IMR-90 (cell line): ENCODE measurements at regions not wholly inside any gene's neighbourhood (a gene's known extent, or its start where the extent isn't known, plus 50 kb on each side); places are given as distances from the start of the nearest gene placed in this dataset.

Experiments
- ATAC-seq: fragments of 200-7000 bp; cut with Tn5 transposase; 2 replicates; pipeline ENCODE4 v1.9.1; 2020; ENCODE audit warnings: low read depth, mild to moderate bottlenecking, moderate library complexity
- BruUV-seq: library from RNA; stranded (reverse); fragments of 400-500 nt; replicated peaks from 2 replicates; lab custom pipeline; 2021; lab: Mats Ljungman, UMichigan
- CTCF ChIA-PET: fragments of 300-600 bp; formaldehyde crosslinking; extraction: SDS; loops from one replicate; lab custom pipeline; 2021; ENCODE audit warnings: antibody characterized with exemption; lab: Yijun Ruan, JAX
- POLR2A ChIA-PET: fragments of 300-600 bp; sonication (Branson Sonifier 250); formaldehyde crosslinking; loops from one replicate; lab custom pipeline; 2022; ENCODE audit warnings: antibody characterized with exemption; ENCODE audit not compliant: unreplicated experiment; lab: Charles Lee
- DNase-seq: peaks from one replicate; pipeline ENCODE4 v3.0.0; 2013
- H2AFZ ChIP-seq: replicated peaks from 2 replicates; pipeline ENCODE3; 2013; ENCODE audit warnings: low read length, mild to moderate bottlenecking; ENCODE audit not compliant: poor library complexity
- H2AK5ac ChIP-seq: 2 replicates; pipeline ENCODE4 v1.6.1; 2013; ENCODE audit warnings: low read depth, low read length, inconsistent platforms
- H2AK9ac ChIP-seq: replicated peaks from 2 replicates; pipeline ENCODE3; 2013; ENCODE audit warnings: mild to moderate bottlenecking, low read depth, low read length, moderate library complexity; ENCODE audit not compliant: poor library complexity
- H2BK120ac ChIP-seq: 2 replicates; pipeline ENCODE4 v1.6.1; 2013; ENCODE audit warnings: low read depth, low read length, inconsistent platforms
- H2BK15ac ChIP-seq: 3 replicates; pipeline ENCODE4 v1.6.1; 2013; ENCODE audit warnings: low read depth, low read length, inconsistent platforms
- H2BK20ac ChIP-seq: 2 replicates; pipeline ENCODE4 v1.6.1; 2013; ENCODE audit warnings: low read depth, mild to moderate bottlenecking, inconsistent platforms, low read length, moderate library complexity
- H2BK5ac ChIP-seq: 2 replicates; pipeline ENCODE4 v1.6.1; 2013; ENCODE audit warnings: mild to moderate bottlenecking, low read depth, low read length, inconsistent platforms; ENCODE audit not compliant: poor library complexity, severe bottlenecking
- H3K14ac ChIP-seq: replicated peaks from 2 replicates; pipeline ENCODE4 v1.6.1; 2013; ENCODE audit warnings: low read depth, low read length, inconsistent platforms
- H3K18ac ChIP-seq: 2 replicates; pipeline ENCODE4 v1.6.1; 2013; ENCODE audit warnings: low read depth, low read length, control low read depth
- H3K23ac ChIP-seq: 2 replicates; pipeline ENCODE4 v1.6.1; 2013; ENCODE audit warnings: low read depth, low read length, inconsistent platforms
- H3K27ac ChIP-seq: 2 replicates; pipeline ENCODE4 v1.5.1; 2013; ENCODE audit warnings: mild to moderate bottlenecking, control low read depth, low read length; ENCODE audit not compliant: insufficient read depth
- H3K27me3 ChIP-seq: 2 replicates; pipeline ENCODE4 v1.6.1; 2013; ENCODE audit warnings: low read length; ENCODE audit not compliant: control insufficient read depth, insufficient read depth
- H3K36me3 ChIP-seq: 2 replicates; pipeline ENCODE4 v1.6.1; 2013; ENCODE audit warnings: low read length, mixed read lengths; ENCODE audit not compliant: control insufficient read depth, insufficient read depth
- H3K4ac ChIP-seq: 2 replicates; pipeline ENCODE4 v1.6.1; 2013; ENCODE audit warnings: low read depth, low read length, inconsistent platforms
- H3K4me1 ChIP-seq: 2 replicates; pipeline ENCODE4 v1.6.1; 2013; ENCODE audit warnings: low read length, mixed read lengths; ENCODE audit not compliant: control insufficient read depth, insufficient read depth
- H3K4me2 ChIP-seq: 2 replicates; pipeline ENCODE4 v1.6.1; 2013; ENCODE audit warnings: low read depth, mild to moderate bottlenecking, control low read depth, low read length, moderate library complexity
- H3K4me3 ChIP-seq: 2 replicates; pipeline ENCODE4 v1.5.1; 2013; ENCODE audit warnings: low read depth, mild to moderate bottlenecking, control low read depth, low read length, moderate library complexity; ENCODE audit not compliant: insufficient read depth
- H3K56ac ChIP-seq: 2 replicates; pipeline ENCODE4 v1.6.1; 2013; ENCODE audit warnings: low read length, inconsistent platforms; ENCODE audit not compliant: insufficient read depth; ENCODE audit errors: extremely low read depth
- H3K79me1 ChIP-seq, 2 experiments: 2 replicates each; pipeline ENCODE4 v1.6.1; 2013; ENCODE audit warnings: low read length in 2 of 2, inconsistent platforms in 1 of 2, low read depth in 1 of 2
- H3K9ac ChIP-seq: 2 replicates; pipeline ENCODE4 v1.6.1; 2013; ENCODE audit warnings: low read depth, low read length, control low read depth
- H3K9me1 ChIP-seq: 2 replicates; pipeline ENCODE4 v1.6.1; 2013; ENCODE audit warnings: low read length, inconsistent platforms; ENCODE audit not compliant: insufficient read depth
- H3K9me3 ChIP-seq: 2 replicates; pipeline ENCODE4 v1.6.1; 2013; ENCODE audit warnings: low read length; ENCODE audit not compliant: control insufficient read depth, insufficient read depth
- H4K20me1 ChIP-seq: 2 replicates; pipeline ENCODE4 v1.6.1; 2013; ENCODE audit warnings: low read length, inconsistent platforms; ENCODE audit not compliant: insufficient read depth
- H4K5ac ChIP-seq: 2 replicates; pipeline ENCODE4 v1.6.1; 2013; ENCODE audit warnings: mild to moderate bottlenecking, low read depth, low read length, control low read depth
- H4K8ac ChIP-seq, 2 experiments: 2 replicates each; pipeline ENCODE4 v1.6.1; 2013; ENCODE audit warnings: low read depth in 2 of 2, low read length in 2 of 2, control low read depth in 1 of 2, inconsistent platforms in 1 of 2
- H4K91ac ChIP-seq: 2 replicates; pipeline ENCODE4 v1.6.1; 2013; ENCODE audit warnings: low read depth, low read length, inconsistent platforms; ENCODE audit not compliant: insufficient read depth
- BHLHE40 ChIP-seq: fragments of 150-350 bp; IDR thresholded peaks from 2 replicates; pipeline ENCODE4 v1.6.1; 2016; ENCODE audit warnings: mild to moderate bottlenecking, low read depth, low read length
- CHD1 ChIP-seq: IDR thresholded peaks from 2 replicates; pipeline ENCODE4 v1.6.1; 2012; ENCODE audit warnings: low read depth, low read length, improper control_type of control experiment
- SMC3 ChIP-seq: fragments of 150-350 bp; IDR thresholded peaks from 2 replicates; pipeline ENCODE4 v1.6.1; 2016; ENCODE audit warnings: low read depth, mild to moderate bottlenecking, antibody characterized with exemption, low read length, moderate library complexity
- dilution Hi-C: fragments of 300-500 bp; cut with HindIII; formaldehyde crosslinking; loops from one replicate; pipeline ENCODE4 v1.14.3; 2018; ENCODE audit warnings: low sequenced_read_pairs; ENCODE audit not compliant: unreplicated experiment
- in situ Hi-C: fragments of 300-500 bp; cut with MboI; formaldehyde crosslinking; loops from 3 replicates; pipeline ENCODE4 v1.14.3; 2019; ENCODE audit warnings: low sequenced_read_pairs, inconsistent platforms, mixed read lengths
- intact Hi-C: fragments of 100-400 bp; cut with micrococcal nuclease; formaldehyde crosslinking; loops from 2 replicates; pipeline ENCODE4 v1.10.0; 2022

GRCh38 chrX:43508694-43509093 is 147.4 kb upstream of the MAOA start:
- Histone ChIP-seq H3K4me3 (no peak overlapping the region), H4K8ac (no peak overlapping the region), H3K9ac (no peak overlapping the region), H3K4me2 (no peak overlapping the region), H3K4me1 (no peaks in the 10 kb centered on the region), H4K5ac (no peak overlapping the region), H3K27me3 (peaks cover 5% of the 10 kb centered on the region; the same call in 1 of the 2 replicates), H3K23ac (no peak overlapping the region), H3K9me3 (no peaks in the 10 kb centered on the region), H2AK9ac (no peak overlapping the region), H3K4ac (no peak overlapping the region), H2BK15ac (no peak overlapping the region), H3K18ac (no peak overlapping the region), H3K36me3 (no peaks in the 10 kb centered on the region), H2BK120ac (no peak overlapping the region), H3K27ac (no peak overlapping the region), H4K91ac (no peak overlapping the region), H3K56ac (no peak overlapping the region), H2BK20ac (no peak overlapping the region), H3K14ac (no peak overlapping the region), H3K79me1 (no peaks in the 10 kb centered on the region), H3K9me1 (no peaks in the 10 kb centered on the region), H2AFZ (no peak overlapping the region), H4K20me1 (no peaks in the 10 kb centered on the region), H2BK5ac (no peak overlapping the region), H2AK5ac (no peak overlapping the region)
- intact Hi-C loops (no loop called here), in situ Hi-C loops (no loop called here), dilution Hi-C loops (no loop called here)
- TF ChIP-seq SMC3 (no peak), CHD1 (no peak), BHLHE40 (no peak)
- ATAC-seq (no peak), DNase-seq (no peak)
- BruUV-seq: no TSS peak
- CTCF ChIA-PET: no interaction called here
- POLR2A ChIA-PET: no interaction called here
